GM19438 (cell line): ENCODE measurements at regions not wholly inside any gene's neighbourhood (a gene's known extent, or its start where the extent isn't known, plus 50 kb on each side); places are given as distances from the start of the nearest gene placed in this dataset.

ENCODE experiments used
- ATAC-seq: cut with Tn5 transposase; IDR thresholded peaks from one replicate; pipeline ENCODE4 v1.9.1; 2021; ENCODE audit warnings: low read depth; ENCODE audit not compliant: unreplicated experiment

DNA sequence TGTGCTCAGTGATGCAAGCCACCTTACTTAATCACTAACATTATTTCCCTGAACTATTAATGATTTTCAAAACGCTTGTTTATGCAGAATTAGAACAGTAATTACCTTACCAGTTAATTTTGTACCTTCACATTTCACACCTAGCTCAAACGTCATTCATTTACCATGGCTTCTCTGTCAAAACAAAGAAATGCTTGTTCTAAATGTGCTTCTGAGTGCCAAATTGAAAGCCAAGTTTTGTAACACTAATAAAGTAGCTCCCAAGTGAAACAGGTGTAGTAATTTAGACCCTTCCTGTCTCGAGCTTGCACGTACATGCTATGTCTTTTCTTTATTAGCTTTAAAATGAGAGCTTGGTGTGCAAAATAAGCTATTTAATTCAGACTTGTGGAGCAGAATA is 533.7 kb upstream of the PKN2 start:
- ATAC-seq, result no peak

DNA sequence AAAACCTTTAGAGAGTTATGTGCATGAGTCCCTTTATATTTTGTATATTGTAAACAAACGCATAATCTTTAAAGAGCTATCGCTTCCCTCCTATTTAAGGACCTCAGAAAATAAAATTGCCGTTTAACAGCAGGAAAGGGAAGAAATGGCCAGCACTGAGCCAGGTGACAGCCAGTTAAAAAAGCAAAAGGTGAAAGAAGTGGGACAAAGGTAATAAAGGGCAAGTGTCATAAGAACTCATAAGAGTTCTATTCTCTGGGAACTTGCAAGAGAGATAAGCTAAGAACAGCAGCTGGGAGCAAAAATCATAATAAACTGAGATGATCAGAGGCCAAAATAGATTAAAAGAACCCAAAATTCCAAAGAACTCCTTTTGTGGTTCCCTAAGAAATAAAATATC is 520.9 kb upstream of the PKN2 start:
- no peak for ATAC-seq

DNA sequence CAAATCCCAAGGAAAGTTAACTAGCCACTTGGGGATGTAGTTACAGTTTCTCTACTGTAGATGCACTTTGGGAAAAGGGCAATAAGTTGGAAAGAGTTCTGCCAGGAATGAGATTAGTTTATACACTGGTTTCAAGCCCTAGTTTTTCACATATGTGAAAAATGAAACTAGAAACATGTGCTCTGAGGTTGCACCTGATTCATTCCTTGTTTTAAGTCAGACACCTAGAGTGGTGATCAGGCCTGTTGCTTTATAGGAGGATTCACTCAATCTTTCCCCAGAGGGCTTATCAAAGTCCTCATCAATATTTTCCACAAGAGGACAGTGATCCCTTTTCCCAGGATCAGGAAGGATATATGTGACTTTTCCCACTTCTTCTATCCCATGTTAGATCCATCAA is 515.9 kb upstream of the PKN2 start:
- no peak for ATAC-seq

DNA sequence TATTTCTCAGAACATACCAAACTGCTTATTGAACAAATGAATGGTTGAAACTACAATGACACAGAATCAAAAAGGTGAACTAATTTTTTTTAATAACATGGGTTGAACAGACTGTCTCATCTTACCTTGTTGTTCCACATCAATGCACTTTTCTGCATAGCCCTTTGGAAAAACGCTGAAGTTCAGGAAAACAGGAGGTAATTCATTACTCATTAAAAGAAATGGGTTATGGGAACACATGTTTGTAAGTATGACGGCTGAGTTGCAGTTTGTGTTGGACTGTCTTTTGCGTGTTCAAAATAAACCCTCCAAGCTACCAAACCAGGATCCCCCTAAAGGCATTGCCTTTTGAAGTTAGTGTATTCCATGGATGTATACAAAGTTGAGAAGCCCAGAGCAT is 514.9 kb upstream of the PKN2 start:
- no peak for ATAC-seq

DNA sequence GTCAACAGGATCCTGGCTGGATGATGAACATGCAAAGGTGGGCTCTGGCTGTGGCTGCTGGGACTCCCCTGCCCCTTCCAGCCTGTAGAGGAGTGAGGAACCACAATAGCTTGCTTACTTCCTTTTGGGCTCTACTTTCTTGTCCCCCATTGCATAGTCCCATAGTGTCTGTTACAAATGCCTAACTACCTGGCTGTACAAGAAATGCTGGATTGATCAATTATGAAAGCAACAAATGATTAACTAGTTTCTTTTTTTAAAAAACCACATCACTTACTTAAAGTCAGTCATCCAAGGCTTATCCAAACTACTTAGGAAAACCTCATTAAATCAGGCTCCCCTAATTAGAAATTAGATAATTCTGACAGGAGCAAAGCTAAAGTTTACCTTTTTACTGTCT is 514.1 kb upstream of the PKN2 start:
- no peak for ATAC-seq

DNA sequence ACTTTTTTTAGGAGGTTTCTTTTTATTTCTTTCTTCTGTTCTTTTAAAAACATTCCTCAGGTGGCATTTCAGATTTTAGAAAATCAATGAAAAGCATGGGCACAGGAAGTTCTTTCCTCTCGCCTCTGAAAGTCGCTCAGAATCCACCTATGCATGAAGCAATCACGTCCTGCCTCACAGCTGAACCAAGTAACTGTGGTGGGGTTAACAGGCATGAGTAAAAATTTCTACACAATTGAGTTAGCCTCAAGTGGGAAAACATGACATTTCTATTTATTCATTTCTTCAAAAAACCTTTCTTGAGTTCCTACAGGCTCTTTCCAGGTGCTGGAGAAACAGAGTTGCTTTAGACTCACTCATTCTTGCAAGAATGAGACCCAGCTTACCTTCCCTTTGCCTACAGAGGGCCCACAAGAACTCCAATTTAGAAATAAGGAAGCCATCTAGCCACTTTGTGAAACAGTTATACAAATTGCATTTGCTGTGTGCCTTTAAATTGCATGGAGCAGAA is 508.9 kb upstream of the PKN2 start:
- ATAC-seq, result no peak

DNA sequence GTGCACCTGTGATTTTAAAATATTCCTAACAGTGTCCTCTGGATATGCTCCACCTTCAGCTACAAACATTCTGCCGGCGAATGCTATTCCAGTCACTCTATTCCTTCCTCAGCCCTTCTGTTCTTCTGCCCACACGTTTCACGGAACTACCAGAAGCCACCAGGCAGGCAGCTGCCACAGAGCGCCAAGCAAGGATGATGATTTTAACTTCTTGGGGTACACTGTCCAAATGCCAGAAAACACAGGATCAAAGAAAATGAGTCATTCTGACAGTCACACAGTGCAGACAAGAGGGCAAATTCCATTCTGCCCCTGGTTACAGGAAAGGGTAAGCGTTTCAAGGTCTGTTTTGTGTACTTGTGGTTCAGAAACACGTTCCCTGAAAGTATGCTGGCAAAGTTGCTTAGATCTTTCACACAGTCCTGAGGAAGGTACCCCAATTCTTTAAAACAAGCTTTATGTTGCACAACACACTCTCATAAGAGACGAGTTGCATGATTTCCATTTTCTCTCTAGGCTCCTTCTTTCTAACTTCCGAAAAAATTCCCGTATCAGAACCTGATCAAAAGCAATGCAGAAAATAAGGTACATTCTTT is 508.3 kb upstream of the PKN2 start:
- no peak for ATAC-seq

DNA sequence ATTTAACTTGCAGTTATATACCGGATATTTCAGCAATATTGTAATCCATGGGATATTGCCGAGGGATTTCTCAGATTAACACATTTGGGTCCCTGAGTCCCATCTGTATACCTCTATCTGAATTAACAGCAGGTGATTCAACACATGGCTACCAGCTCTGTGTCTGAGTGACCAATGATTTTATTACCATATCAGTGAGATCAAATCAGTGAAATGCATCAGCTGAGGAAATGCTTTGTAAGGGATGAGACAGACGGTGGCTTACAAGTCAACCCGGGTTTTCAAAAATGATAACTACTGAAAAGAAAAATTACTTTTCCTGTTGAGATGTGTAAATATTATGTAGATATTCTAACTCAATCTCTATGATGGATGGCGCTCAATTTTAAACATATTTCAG is 504.1 kb upstream of the PKN2 start:
- no peak for ATAC-seq

DNA sequence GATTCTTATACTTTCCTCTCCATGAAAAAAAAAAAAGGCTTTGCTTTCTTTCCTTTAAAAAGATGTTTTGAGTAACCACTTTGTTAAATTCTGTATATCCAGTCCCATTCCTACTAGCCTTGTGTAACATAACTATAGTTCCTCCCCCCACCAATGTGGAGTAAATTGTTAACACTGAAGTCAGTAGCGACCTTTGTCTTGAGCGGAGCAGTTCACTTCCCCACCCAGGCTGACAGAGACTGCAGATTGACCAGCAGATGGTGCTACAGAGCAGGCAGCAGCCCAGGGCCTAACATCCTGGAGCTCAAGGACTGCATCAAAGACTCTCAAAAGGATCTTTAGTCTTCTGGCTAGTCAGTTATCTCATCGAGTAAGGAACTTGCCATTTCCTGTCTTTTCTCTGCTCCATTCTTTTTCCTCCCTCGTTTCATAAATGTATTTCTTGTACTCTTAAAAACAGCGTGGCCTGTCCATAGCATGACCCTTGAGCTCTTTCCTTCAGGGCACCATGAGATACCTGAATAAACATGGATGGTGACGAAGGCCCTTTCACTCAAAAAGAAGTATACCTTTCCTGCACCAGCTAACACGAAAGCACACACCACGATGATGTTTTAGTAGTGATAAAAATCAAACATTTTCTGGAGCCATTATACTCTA is 503.5 kb upstream of the PKN2 start:
- peak; percentile 93 for ATAC-seq

DNA sequence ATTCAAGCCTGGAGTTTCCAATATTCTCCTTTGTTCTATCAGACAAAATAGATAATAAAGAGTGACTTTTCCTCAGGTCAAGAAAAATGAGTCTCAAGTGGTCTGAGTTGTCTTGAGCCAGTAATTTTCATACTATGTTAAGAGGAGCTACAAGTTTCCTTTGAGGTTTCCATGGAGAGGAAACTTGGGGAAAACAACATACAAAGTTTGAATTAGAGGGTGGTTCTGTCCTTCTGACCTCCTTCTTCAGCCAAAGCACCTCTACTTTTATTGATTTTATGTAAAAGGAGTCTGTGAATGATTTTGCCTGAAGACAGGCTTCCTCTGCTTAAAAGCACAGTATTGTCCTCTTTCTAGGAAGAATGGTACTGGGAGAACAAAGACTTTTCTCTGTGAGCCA is 497.2 kb upstream of the PKN2 start:
- no peak for ATAC-seq

DNA sequence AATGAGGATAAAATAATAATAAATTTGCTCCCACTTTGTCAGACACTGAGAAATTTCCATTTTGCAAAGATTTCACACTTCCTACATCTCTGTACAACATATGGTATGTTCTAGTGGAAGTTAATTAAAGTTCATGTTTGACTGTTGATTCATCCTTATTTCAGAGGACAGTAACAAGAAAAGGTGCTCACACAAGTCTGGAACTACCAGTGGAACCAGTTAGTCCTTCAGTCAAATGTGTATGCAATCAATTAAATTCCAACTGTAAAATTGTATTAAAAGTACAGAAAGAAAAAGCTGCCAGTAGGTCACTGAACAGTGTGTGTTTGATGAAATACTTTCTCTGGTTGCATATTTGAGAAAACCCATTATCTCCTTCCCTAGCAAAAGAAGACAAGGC is 496.0 kb upstream of the PKN2 start:
- ATAC-seq, result no peak

DNA sequence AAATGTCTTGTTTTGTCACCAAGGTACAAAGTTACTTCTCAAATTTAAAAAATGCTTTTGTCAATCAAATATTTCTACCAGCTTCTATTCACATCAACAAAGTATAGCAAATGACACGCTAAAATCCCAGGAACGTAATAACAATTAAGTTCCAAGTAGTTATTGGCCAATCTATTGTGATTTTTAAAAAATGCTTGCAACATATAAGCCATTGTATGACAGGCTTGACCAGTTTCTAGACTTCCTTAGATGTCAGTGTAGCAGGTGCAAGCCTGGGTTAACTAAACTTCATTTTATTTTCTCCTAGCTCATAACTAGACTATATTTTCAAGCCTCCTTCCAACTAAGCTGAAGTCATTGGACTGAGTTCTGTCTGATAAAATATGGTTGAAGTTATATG is 494.5 kb upstream of the PKN2 start:
- ATAC-seq, result no peak

DNA sequence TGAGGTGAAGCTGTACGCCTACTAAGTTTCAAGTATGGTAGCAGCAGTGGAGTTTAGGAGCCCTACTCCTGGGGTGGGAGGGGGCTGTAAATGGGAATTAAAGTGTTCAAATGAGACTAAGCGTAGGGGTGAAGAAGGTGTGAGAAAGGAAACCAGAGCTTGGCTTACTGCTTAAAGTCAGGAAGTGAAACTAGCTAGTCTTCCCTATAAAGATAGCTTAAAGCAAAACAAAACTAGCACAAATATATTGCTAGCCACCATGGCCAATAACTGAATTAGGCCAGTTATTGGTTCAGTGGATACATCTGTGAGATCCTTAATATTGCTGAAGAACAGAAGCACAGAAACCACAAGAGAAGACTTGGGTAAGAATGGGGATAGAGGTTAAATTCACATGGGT is 492.2 kb upstream of the PKN2 start:
- peak; percentile 91 for ATAC-seq

DNA sequence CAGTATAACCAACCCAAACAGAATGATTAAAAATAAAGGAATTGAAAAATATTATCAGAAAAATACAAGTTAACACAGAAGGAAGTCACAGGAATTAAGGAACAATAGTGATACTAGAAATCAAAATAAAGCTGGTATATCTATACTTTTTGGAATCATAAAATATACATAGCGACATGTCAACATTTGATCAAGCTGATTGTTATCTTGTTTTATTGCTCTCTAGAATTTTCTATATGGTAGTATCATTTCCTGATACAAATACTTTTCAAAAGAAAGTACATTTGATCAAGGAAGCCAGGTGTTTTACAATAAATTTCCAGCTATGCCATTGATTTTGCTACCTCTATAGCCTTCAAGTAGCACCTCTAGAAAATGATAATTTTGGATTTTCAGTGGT is 489.5 kb upstream of the PKN2 start:
- no peak for ATAC-seq

DNA sequence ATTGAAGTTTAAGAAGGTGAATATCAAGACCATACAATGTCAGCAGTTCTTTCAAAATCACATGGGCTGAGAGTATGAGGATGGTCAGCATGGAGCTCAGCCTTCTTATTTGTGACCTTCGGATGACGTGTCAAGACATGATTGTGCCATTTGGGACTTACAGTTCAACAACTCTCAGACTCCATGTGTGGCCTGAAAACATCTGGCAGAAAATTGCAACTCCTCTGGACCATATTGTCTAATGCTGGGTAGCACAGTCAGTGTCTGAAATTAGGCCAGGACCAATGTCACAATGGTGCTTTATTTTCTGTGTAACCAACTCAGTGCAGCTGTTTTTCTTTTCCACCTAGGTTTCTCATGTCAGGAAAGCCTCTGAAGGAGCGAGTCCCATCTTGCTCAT is 483.5 kb upstream of the PKN2 start:
- ATAC-seq, result no peak

DNA sequence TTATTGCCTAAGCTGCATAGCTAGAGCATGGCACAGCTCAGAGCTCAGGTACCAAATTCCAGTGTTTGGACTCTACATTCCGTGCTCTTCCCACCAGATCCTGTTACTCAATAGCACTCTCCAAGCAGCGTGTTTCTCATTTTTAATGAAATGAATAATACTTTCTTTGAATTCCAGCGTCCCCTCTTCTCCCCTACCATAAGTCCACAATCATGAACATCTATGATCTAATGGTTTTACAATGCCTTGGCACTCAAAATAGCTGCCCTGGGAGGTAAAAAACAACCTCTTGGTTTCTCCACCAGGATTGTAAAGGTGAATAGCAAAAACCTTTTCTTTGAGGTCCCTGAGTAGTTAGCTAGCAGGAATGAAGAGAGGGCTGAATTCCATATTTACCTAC is 480.0 kb upstream of the PKN2 start:
- no peak for ATAC-seq

DNA sequence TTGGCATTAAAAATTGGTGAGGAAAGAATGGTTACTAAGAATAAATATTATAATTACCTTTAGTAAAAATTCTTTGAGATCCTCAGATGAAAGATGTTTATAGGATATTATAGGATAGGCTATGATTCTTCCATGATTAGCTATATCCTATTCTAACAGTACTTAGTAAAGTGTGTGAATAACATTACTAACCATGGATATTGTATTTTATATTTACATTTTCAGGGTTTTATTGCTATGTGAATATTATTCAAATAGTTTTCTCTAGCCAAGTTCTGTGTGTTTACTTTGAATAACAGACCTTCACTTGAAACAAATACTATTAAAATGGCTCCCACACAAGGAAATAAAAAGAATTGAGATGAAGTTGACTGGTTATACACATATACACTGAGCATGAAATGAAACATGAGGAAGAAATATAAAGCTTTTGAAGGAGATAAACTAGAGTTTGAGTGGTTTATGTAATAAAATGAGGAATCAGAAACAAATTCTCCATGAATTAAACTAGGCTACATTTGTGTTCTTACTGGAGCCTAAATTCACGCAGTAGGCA is 479.4 kb upstream of the PKN2 start:
- ATAC-seq, result no peak

DNA sequence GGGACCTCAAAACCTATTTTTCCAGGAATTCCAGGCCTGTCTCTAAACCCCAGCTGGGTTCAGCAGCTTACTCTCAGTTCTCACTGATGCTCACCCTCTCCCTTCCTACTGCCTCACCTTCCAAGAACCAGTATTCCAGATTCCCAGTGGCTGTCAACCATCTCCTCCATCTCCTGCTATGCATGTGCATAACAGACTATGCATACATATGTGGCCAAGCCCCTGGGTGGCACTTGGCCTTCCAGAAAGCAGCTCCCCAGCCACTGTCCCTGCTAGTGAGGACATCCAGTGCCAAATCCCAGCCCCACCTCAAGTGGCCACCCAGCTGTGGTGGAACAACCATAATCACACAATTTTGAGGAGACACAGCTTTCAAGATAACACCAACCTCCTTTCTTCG is 475.7 kb upstream of the PKN2 start:
- no peak for ATAC-seq

DNA sequence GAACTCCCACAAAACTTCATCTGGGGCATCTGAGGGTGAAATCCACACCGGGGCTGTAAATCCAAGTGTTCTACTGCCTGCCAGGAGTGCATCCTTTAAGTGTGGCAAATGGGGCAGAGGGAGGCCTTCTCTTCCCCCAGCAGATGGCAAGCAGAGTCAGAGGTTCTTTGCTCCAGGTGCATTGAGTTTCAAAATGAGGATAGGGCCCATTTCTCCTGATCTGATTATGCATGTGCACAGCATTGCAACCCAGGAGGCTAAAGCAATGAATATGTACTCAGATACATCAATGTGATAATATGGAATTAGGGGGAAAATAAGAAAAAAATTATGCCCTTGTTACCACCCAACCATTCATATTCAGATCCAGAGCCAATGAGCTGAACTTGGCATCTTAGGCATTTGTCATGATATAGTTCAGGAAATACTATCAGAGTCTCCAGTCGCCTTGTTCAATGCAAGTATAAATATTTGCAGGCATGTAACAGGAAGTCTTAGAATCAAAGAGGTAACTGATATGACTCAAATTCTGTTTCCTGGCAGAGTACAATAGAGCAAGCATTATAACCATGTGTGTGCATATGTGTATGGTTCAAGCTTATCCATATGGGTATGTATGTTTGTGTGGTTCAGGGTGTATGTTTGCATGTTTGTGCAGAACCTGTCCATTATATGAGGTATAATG is 473.8 kb upstream of the PKN2 start:
- ATAC-seq, result no peak

DNA sequence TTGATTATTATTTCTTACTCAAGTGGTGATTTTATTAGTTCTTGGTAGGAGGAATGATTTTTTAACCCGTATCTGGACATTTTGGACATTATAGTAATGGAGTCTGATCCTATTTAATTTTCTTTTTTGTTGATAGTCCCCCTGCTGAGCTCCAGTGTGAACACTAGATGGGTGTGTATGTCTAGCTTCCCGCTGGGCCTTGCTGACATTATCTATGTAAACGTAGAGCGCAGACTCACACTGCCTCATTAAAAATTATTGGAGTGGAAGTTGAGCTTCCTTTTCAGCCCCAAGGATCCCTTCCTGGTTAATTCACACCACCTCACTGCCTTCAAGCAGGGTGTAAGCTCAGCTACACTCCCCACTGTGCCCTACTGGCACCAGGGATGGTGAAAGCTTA is 467.6 kb upstream of the PKN2 start:
- ATAC-seq, result no peak

DNA sequence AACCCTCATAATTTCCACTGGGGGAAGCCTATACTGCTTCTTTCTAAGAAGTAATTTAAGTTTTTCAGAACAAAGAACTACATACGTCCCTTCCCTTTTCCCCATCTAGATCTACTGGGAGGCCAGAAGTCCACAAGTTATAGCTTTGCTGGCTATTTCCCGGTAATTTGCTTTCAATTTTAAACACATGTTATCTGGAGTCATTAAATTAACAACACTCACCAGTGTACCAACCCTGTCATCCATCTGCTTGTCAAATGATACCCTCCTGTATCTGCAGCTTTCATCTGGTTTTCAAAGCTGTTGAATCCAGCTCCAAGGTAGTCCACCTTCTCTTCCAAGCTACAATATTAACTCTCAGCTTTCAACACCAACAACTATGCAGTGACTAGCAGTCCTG is 466.7 kb upstream of the PKN2 start:
- ATAC-seq, result no peak

DNA sequence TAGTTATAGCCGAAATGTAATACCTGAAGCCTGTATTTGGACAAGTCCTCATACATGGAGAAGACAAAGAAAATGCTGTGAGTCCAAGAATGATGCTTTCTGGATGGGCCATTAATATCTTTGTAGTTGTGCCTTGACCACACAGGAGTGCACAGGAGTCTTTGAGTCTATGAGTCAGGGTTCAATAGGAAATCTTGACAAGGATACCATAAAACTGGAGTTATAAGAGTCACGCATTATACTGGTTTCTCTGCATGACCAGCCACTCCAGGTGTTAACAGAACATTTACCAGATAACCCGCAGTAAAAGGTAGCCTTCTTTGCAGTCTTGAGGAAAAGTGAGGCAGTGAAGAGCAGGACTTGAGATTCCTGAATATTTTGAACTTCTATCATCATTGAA is 464.6 kb upstream of the PKN2 start:
- no peak for ATAC-seq
